Type B pancreatic cell (in vitro differentiated cells): ENCODE measurements at regions not wholly inside any gene's neighbourhood (a gene's known extent, or its start where the extent isn't known, plus 50 kb on each side); places are given as distances from the start of the nearest gene placed in this dataset.

Source experiments
- DNase-seq: peaks from one replicate; pipeline ENCODE4 v3.0.0; 2021; ENCODE audit warnings: mixed read lengths; ENCODE audit not compliant: unreplicated experiment; ENCODE audit errors: extremely low spot score
- H3K27ac Mint-ChIP-seq: 2 replicates; pipeline ENCODE4 v1.8.0; 2021; ENCODE audit warnings: mild to moderate bottlenecking, mixed read lengths
- H3K27me3 Mint-ChIP-seq: 2 replicates; pipeline ENCODE4 v1.8.0; 2021; ENCODE audit warnings: mixed read lengths
- H3K36me3 Mint-ChIP-seq: 2 replicates; pipeline ENCODE4 v1.8.0; 2021; ENCODE audit warnings: mixed read lengths
- H3K4me1 Mint-ChIP-seq: one replicate; pipeline ENCODE4 v1.8.0; 2021; ENCODE audit warnings: mixed read lengths; ENCODE audit not compliant: unreplicated experiment
- H3K4me3 Mint-ChIP-seq: 2 replicates; pipeline ENCODE4 v1.8.0; 2021; ENCODE audit warnings: mild to moderate bottlenecking, mixed read lengths
- H3K9me3 Mint-ChIP-seq: 2 replicates; pipeline ENCODE4 v1.8.0; 2021; ENCODE audit warnings: mixed read lengths
- TF ChIP-seq, protein P1 (sequence below): fragments of 200-600 bp; sonication (generic); conservative IDR thresholded peaks from 2 replicates; pipeline ENCODE4 v1.5.0; 2021; ENCODE audit warnings: antibody characterized with exemption, mild to moderate bottlenecking

DNA sequence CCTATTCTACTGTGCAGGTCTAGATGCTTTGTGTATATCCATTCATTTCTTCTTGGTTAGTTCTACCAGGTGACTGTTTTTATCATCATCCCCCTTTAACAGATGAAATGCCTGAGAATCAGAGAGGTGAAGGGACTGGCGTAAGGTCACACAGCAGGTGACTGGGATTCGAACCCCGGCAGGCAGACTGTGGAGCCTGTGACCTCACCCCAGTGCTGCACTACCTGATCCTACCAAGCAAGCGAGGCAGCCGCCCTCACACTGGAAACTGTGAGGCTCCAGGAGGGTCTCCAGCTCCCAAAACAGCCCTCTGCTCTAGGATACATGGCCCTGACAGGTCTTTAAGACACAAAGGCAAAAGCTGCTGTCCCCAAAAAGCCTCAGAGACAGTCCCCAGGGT lies 91.7 kb downstream of the CHST1 start:
- no peak overlapping the region for H3K27ac Mint-ChIP-seq
- DNase-seq, result no peak
- TF ChIP-seq, protein P1, sequence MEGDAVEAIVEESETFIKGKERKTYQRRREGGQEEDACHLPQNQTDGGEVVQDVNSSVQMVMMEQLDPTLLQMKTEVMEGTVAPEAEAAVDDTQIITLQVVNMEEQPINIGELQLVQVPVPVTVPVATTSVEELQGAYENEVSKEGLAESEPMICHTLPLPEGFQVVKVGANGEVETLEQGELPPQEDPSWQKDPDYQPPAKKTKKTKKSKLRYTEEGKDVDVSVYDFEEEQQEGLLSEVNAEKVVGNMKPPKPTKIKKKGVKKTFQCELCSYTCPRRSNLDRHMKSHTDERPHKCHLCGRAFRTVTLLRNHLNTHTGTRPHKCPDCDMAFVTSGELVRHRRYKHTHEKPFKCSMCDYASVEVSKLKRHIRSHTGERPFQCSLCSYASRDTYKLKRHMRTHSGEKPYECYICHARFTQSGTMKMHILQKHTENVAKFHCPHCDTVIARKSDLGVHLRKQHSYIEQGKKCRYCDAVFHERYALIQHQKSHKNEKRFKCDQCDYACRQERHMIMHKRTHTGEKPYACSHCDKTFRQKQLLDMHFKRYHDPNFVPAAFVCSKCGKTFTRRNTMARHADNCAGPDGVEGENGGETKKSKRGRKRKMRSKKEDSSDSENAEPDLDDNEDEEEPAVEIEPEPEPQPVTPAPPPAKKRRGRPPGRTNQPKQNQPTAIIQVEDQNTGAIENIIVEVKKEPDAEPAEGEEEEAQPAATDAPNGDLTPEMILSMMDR, result no peak
- no peaks in the 10 kb centered on the region for H3K4me1 Mint-ChIP-seq
- H3K36me3 Mint-ChIP-seq, result no peaks in the 10 kb centered on the region
- peaks cover 57% of the 10 kb centered on the region for H3K27me3 Mint-ChIP-seq
- H3K4me3 Mint-ChIP-seq, result no peak overlapping the region
- no peaks in the 10 kb centered on the region for H3K9me3 Mint-ChIP-seq

DNA sequence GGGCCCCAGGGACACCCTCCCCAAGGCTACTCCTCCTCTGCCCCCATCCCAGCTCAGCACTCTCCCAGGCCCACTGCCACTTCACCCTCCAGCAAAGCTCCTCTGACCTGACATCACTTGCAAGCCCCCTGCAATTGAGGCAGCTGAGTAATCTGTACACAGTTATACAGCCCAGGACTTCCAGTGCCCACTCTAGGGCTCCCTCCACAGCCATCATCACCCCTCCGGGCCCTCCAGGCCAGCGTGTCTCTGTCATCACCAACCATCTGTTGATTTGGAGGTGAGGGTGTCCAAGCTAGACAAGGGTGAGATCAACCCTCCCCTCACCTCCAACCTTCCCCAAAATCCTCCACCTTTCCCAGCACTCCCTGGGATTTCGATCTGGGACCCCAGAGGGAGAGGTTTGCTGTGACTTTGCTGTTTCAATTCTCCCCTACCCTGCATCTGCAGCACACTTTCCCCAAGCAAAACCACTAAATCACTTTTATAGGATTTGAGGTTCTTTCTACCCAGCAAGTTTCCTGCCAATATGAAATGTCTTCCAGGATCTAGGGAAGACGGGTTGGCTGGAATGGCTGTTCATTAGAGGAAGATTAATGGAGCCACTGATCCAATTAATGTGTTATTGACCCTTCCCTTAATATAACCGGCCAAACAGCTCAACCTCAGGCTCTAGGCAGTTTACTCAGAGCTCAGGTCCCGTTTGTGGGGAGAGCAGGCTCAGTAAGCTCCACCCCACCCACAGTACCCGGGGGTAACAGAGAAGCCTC lies 92.9 kb downstream of the CHST1 start:
- DNase-seq, result no peak
- Mint-ChIP-seq H3K9me3 (no peaks in the 10 kb centered on the region), H3K36me3 (no peaks in the 10 kb centered on the region), H3K4me3 (no peak overlapping the region), H3K4me1 (no peaks in the 10 kb centered on the region), H3K27ac (no peak overlapping the region), H3K27me3 (peaks cover 60% of the 10 kb centered on the region)
- TF ChIP-seq, protein P1, result no peak

- TF ChIP-seq, protein P1, result no peak
- Mint-ChIP-seq H3K4me3 (no peak overlapping the region), H3K36me3 (no peaks in the 10 kb centered on the region), H3K27me3 (peaks cover 56% of the 10 kb centered on the region), H3K27ac (no peak overlapping the region), H3K9me3 (no peaks in the 10 kb centered on the region), H3K4me1 (no peaks in the 10 kb centered on the region)
- no peak for DNase-seq
These were observed 95.6 kb downstream of the CHST1 start for GRCh38 chr11:45569776-45570175.

DNA sequence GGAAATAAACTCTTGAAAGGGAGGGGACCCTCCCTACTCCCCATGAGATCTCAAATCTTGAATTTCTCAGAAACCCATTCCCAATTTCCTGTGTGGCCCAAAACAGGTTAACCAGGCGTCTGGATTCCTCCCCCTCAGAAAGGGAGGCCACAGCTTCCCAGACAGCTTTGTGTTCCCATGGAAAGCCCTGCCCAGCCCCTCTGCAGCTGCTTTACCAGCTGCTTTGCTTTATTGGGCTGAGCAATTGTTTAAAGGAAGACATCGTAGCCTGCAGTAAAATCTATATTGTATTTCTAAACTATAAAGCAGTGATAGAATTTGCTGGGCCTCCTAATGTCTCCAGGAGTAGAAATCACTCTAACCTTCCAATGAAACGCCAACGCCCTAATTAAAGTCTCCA lies 97.4 kb downstream of the CHST1 start:
- TF ChIP-seq, protein P1, result no peak
- H3K36me3 Mint-ChIP-seq, result no peaks in the 10 kb centered on the region
- no peak for DNase-seq
- H3K27me3 Mint-ChIP-seq, result peaks cover 56% of the 10 kb centered on the region
- no peaks in the 10 kb centered on the region for H3K9me3 Mint-ChIP-seq
- H3K4me1 Mint-ChIP-seq, result no peaks in the 10 kb centered on the region
- no peak overlapping the region for H3K4me3 Mint-ChIP-seq
- H3K27ac Mint-ChIP-seq, result no peak overlapping the region

DNA sequence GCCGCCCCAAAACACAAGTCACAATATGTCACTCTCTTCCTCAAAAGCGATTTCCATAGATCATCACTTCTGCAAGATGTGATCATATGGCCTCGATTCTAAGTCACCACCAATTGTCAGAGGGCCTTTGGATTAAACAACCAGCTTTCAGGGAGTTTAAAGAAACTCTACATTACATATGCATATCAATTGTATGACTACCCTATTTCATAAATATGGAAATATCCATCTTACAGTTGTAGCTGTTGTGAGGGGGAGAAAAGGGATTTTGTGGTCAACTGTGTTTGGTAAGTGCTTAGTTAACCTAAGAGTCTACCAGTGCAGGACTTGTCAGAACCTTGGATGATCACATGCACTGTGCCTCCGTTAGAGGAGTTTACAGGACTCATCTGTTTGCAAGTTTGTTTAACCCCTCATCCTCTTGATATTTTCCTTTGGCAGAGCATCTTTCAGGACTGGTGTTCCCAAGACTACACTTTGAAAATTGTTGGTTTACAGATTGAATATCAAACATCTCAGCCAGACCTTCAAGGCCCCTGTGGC lies 99.9 kb downstream of the CHST1 start:
- no peak for DNase-seq
- TF ChIP-seq, protein P1, result no peak

More for the DNA sequence above, 99.9 kb downstream of the CHST1 start:
- Mint-ChIP-seq H3K4me1 (no peaks in the 10 kb centered on the region), H3K36me3 (no peaks in the 10 kb centered on the region), H3K9me3 (no peaks in the 10 kb centered on the region), H3K4me3 (no peak overlapping the region), H3K27ac (no peak overlapping the region), H3K27me3 (peaks cover 44% of the 10 kb centered on the region)
